ENCODE measurements at regions not wholly inside any gene's neighbourhood (a gene's known extent, or its start where the extent isn't known, plus 50 kb on each side); places are given as distances from the start of the nearest gene placed in this dataset.

GRCh38 chr2:228938629-228939028, 332.5 kb downstream of the PID1 start:
- TF ChIP-seq POLR2A (IDR thresholded peaks at IDR 0.05; ENCODE audit: low read depth) (no peak), CTCF (IDR thresholded peaks at IDR 0.05) (no peak)
